Tibial nerve (tissue), 4 donors: ENCODE measurements at regions not wholly inside any gene's neighbourhood (a gene's known extent, or its start where the extent isn't known, plus 50 kb on each side); places are given as distances from the start of the nearest gene placed in this dataset.

Experiments
- DNase-seq, 2 donors: peaks; one replicate each; pipeline ENCODE4 v3.0.0-alpha.2; 2019; ENCODE audit warnings: low spot score in 2 of 2
- H3K27ac ChIP-seq, 4 donors: fragments of 200-600 bp; sonication (generic) in 3 of 4; one replicate each; pipeline ENCODE4 v1.5.1; 2017 to 2019; ENCODE audit warnings: mild to moderate bottlenecking in 1 of 4
- H3K27me3 ChIP-seq, 2 donors: fragments of 200-600 bp; sonication (generic) in 1 of 2; one replicate each; pipeline versions ENCODE4 v1.5.1 to v1.6.0; 2017 to 2019
- H3K36me3 ChIP-seq, 3 donors: fragments of 200-600 bp; sonication (generic); one replicate each; pipeline ENCODE4 v1.5.1; 2018 to 2019
- H3K4me1 ChIP-seq, 4 donors: fragments of 200-600 bp; sonication (generic) in 3 of 4; one replicate each; pipeline ENCODE4 v1.5.1; 2017 to 2019
- H3K4me3 ChIP-seq, 4 donors: fragments of 200-600 bp; sonication (generic) in 3 of 4; one replicate each; pipeline ENCODE4 v1.5.1; 2017 to 2019; ENCODE audit warnings: mild to moderate bottlenecking in 1 of 4, moderate library complexity in 1 of 4
- H3K9me3 ChIP-seq, 4 donors: fragments of 200-600 bp; sonication (generic) in 3 of 4; one replicate each; pipeline ENCODE4 v1.5.1; 2017 to 2019
- CTCF ChIP-seq, 5 experiments: fragments of 200-600 bp in 3 of 5; fragments of 450-650 bp in 2 of 5; sonication (generic) in 3 of 5; IDR thresholded peaks; one replicate each; pipeline ENCODE4 v1.5.1; 2016 to 2019; ENCODE audit warnings: antibody characterized with exemption in 5 of 5, mild to moderate bottlenecking in 3 of 5, moderate library complexity in 2 of 5
- EP300 ChIP-seq, 2 donors: sonication (generic); formaldehyde crosslinking; IDR thresholded peaks; one replicate each; pipeline ENCODE4 v1.6.1; 2017; ENCODE audit warnings: antibody characterized with exemption in 2 of 2, mild to moderate bottlenecking in 1 of 2
- POLR2A ChIP-seq, 2 donors: fragments of 450-650 bp; IDR thresholded peaks; one replicate each; pipeline ENCODE4 v1.6.1; 2017; ENCODE audit warnings: antibody characterized with exemption in 2 of 2, mild to moderate bottlenecking in 2 of 2, moderate library complexity in 2 of 2
- WGBS, 2 donors: methylation state at CpG; one replicate each; pipeline ENCODE4 v1.1.5; 2018; 5-methylcytosine and 5-hydroxymethylcytosine counted together

- WGBS, 2 donors = 60 to 63% methylated on average over 22 to 23 of the region's 23 CpGs
- Histone ChIP-seq H3K27me3 (no peaks in the 10 kb centered on the region), H3K4me3 (no peak overlapping the region), H3K9me3 (no peaks in the 10 kb centered on the region), H3K36me3 (no peaks in the 10 kb centered on the region), H3K27ac (peak overlapping the region in 3 of 4 donors; percentile 21 to 38 (median 23)), H3K4me1 (peaks cover 0 to 46% (median 8%) of the 10 kb centered on the region in 4 donors)
- TF ChIP-seq CTCF (IDR thresholded peaks at IDR 0.05) (no peak), POLR2A (IDR thresholded peaks at IDR 0.05) (no peak), EP300 (IDR thresholded peaks at IDR 0.05) (peak; percentile 31 to 66)
- peak; percentile 70 to 79 for DNase-seq
Measured at GRCh38 chr17:77312786-77313599, 172.2 kb downstream of the SEC14L1 start.

- 76 to 79% methylated on average over 7 of the region's 7 CpGs for WGBS, 2 donors
- Histone ChIP-seq H3K4me1 (peaks cover 0 to 50% (median 13%) of the 10 kb centered on the region in 4 donors), H3K9me3 (no peaks in the 10 kb centered on the region), H3K36me3 (no peaks in the 10 kb centered on the region), H3K27me3 (no peaks in the 10 kb centered on the region), H3K27ac (peak overlapping the region in 3 of 4 donors; percentile 21 to 38 (median 23)), H3K4me3 (no peak overlapping the region)
- TF ChIP-seq POLR2A (IDR thresholded peaks at IDR 0.05) = no peak
- TF ChIP-seq EP300 (IDR thresholded peaks at IDR 0.05) = no peak
- no peak for TF ChIP-seq CTCF (IDR thresholded peaks at IDR 0.05)
- no peak for DNase-seq
Measured at GRCh38 chr17:77313831-77314230, 173.1 kb downstream of the SEC14L1 start.

- WGBS, 2 donors = 89 to 98% methylated on average over 11 of the region's 11 CpGs
- DNase-seq = no peak
- H3K9me3 ChIP-seq = no peaks in the 10 kb centered on the region
- peaks cover 0 to 50% (median 17%) of the 10 kb centered on the region in 4 donors for H3K4me1 ChIP-seq
- H3K4me3 ChIP-seq = no peak overlapping the region
- H3K27me3 ChIP-seq = no peaks in the 10 kb centered on the region
- TF ChIP-seq EP300 (IDR thresholded peaks at IDR 0.05) = no peak
- TF ChIP-seq CTCF (IDR thresholded peaks at IDR 0.05) = no peak
- TF ChIP-seq POLR2A (IDR thresholded peaks at IDR 0.05) = no peak
- H3K27ac ChIP-seq = no peak overlapping the region
- no peaks in the 10 kb centered on the region for H3K36me3 ChIP-seq
Measured at GRCh38 chr17:77314601-77315000, 173.8 kb downstream of the SEC14L1 start.

GRCh38 chr17:77315010-77315409, 174.2 kb downstream of the SEC14L1 start:
- H3K27ac ChIP-seq = no peak overlapping the region
- DNase-seq = no peak
- WGBS, 2 donors = 92 to 99% methylated on average over 8 of the region's 8 CpGs
- no peaks in the 10 kb centered on the region for H3K9me3 ChIP-seq
- no peak overlapping the region for H3K4me3 ChIP-seq
- H3K27me3 ChIP-seq = no peaks in the 10 kb centered on the region
- no peak for TF ChIP-seq EP300 (IDR thresholded peaks at IDR 0.05)
- no peak for TF ChIP-seq POLR2A (IDR thresholded peaks at IDR 0.05)
- TF ChIP-seq CTCF (IDR thresholded peaks at IDR 0.05) = no peak
- no peaks in the 10 kb centered on the region for H3K36me3 ChIP-seq
- peaks cover 0 to 54% (median 17%) of the 10 kb centered on the region in 4 donors for H3K4me1 ChIP-seq

GRCh38 chr17:77315551-77316190, 174.9 kb downstream of the SEC14L1 start:
- Histone ChIP-seq H3K27me3 (no peaks in the 10 kb centered on the region), H3K4me1 (peaks cover 0 to 56% (median 19%) of the 10 kb centered on the region in 4 donors), H3K4me3 (no peak overlapping the region), H3K9me3 (no peaks in the 10 kb centered on the region), H3K36me3 (no peaks in the 10 kb centered on the region), H3K27ac (peak overlapping the region in 2 of 4 donors; percentile 10 to 43)
- no peak for TF ChIP-seq CTCF (IDR thresholded peaks at IDR 0.05)
- no peak for TF ChIP-seq POLR2A (IDR thresholded peaks at IDR 0.05)
- no peak for TF ChIP-seq EP300 (IDR thresholded peaks at IDR 0.05)
- WGBS, 2 donors = 71 to 75% methylated on average over 16 of the region's 16 CpGs
- no peak for DNase-seq
